DMS79 treated with DMSO at 0.1 percent for 48 hours (cell line): ENCODE measurements at regions not wholly inside any gene's neighbourhood (a gene's known extent, or its start where the extent isn't known, plus 50 kb on each side); places are given as distances from the start of the nearest gene placed in this dataset.
"Not testable (repeated sequence)": the region's sequence is repeated elsewhere in the genome, so short reads cannot be mapped to it uniquely, and the experiment has no call there.

Experiments
- DNase-seq: peaks from one replicate; lab custom pipeline; 2025; lab: John Stamatoyannopoulos, UW

GRCh38 chr4:112708772-112709171 lies 71.8 kb downstream of the LARP7 start:
- no peak for DNase-seq

- no peak for DNase-seq
Observed at GRCh38 chr4:112714922-112715901, 78.3 kb downstream of the LARP7 start.

- no peak for DNase-seq
Observed at GRCh38 chr4:112717856-112718255, 80.9 kb downstream of the LARP7 start.

GRCh38 chr4:112721627-112722026 lies 84.7 kb downstream of the LARP7 start:
- no peak for DNase-seq

GRCh38 chr4:112726041-112726440 lies 89.1 kb downstream of the LARP7 start:
- no peak for DNase-seq

GRCh38 chr4:112727728-112728127 lies 90.8 kb downstream of the LARP7 start:
- DNase-seq = not testable (repeated sequence)

- DNase-seq = no peak
Observed at GRCh38 chr4:112731715-112732114, 94.8 kb downstream of the LARP7 start.

GRCh38 chr4:112732142-112732541 lies 95.2 kb downstream of the LARP7 start:
- DNase-seq = no peak

- no peak for DNase-seq
Observed at GRCh38 chr4:112735474-112735951, 98.6 kb downstream of the LARP7 start.

GRCh38 chr4:112736718-112737135 lies 99.8 kb downstream of the LARP7 start:
- DNase-seq = no peak

- DNase-seq = no peak
Observed at GRCh38 chr4:112739442-112739841, 102.5 kb downstream of the LARP7 start.

GRCh38 chr4:112747036-112747435 lies 110.1 kb downstream of the LARP7 start:
- DNase-seq = no peak

- no peak for DNase-seq
Observed at GRCh38 chr4:112748352-112748878, 111.5 kb downstream of the LARP7 start.

- not testable (repeated sequence) for DNase-seq
Observed at GRCh38 chr4:112750749-112751148, 113.8 kb downstream of the LARP7 start.

- no peak for DNase-seq
Observed at GRCh38 chr4:112751447-112751846, 114.5 kb downstream of the LARP7 start.

GRCh38 chr4:112752061-112752460 lies 115.1 kb downstream of the LARP7 start:
- no peak for DNase-seq

- no peak for DNase-seq
Observed at GRCh38 chr4:112752510-112752909, 115.6 kb downstream of the LARP7 start.

- DNase-seq = no peak
Observed at GRCh38 chr4:112753333-112753732, 116.4 kb downstream of the LARP7 start.

GRCh38 chr4:112759313-112759712 lies 122.4 kb downstream of the LARP7 start:
- no peak for DNase-seq

- DNase-seq = no peak
Observed at GRCh38 chr4:112765317-112765974, 128.5 kb downstream of the LARP7 start.

- DNase-seq = no peak
Observed at GRCh38 chr4:112766422-112766821, 129.5 kb downstream of the LARP7 start.

GRCh38 chr4:112767386-112767785 lies 130.4 kb downstream of the LARP7 start:
- no peak for DNase-seq

GRCh38 chr4:112770114-112770513 lies 133.2 kb downstream of the LARP7 start:
- no peak for DNase-seq
